ENCODE measurements at regions not wholly inside any gene's neighbourhood (a gene's known extent, or its start where the extent isn't known, plus 50 kb on each side); places are given as distances from the start of the nearest gene placed in this dataset.

DNA sequence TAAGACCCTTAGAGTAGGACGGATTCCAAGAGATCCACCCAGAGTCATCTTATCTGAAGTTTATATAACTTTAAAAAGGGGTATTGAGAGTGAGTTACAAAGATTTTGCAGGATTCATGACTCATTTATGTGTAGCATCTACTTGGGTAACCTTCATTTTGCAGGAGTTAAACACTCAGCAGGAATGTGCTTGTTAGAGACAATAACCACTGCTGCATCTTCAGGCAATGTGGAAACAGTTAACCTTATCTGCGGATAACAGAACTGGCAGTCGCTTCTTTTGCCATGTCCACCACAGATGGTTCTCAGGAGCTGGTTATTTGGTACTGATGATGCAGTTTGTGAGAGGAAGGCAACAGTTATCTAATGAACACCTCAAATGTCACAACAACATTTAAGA lies 417.9 kb upstream of the DDI1 start:
- TF ChIP-seq, protein P1, sequence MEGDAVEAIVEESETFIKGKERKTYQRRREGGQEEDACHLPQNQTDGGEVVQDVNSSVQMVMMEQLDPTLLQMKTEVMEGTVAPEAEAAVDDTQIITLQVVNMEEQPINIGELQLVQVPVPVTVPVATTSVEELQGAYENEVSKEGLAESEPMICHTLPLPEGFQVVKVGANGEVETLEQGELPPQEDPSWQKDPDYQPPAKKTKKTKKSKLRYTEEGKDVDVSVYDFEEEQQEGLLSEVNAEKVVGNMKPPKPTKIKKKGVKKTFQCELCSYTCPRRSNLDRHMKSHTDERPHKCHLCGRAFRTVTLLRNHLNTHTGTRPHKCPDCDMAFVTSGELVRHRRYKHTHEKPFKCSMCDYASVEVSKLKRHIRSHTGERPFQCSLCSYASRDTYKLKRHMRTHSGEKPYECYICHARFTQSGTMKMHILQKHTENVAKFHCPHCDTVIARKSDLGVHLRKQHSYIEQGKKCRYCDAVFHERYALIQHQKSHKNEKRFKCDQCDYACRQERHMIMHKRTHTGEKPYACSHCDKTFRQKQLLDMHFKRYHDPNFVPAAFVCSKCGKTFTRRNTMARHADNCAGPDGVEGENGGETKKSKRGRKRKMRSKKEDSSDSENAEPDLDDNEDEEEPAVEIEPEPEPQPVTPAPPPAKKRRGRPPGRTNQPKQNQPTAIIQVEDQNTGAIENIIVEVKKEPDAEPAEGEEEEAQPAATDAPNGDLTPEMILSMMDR (conservative IDR thresholded peaks at IDR 0.05; ENCODE audit: low read length), result no peak
- no peak for TF ChIP-seq EZH2phosphoT487 (IDR thresholded peaks at IDR 0.05; ENCODE audit: borderline replicate concordance, low read depth, low read length)

All from OCI-LY7 (cell line).